ENCODE measurements at regions not wholly inside any gene's neighbourhood (a gene's known extent, or its start where the extent isn't known, plus 50 kb on each side); places are given as distances from the start of the nearest gene placed in this dataset.

- Mint-ChIP-seq H3K4me1 (ENCODE audit: unreplicated experiment) (peaks cover 4% of the 10 kb centered on the region), H3K36me3 (ENCODE audit: unreplicated experiment) (no peaks in the 10 kb centered on the region), H3K27ac (ENCODE audit: unreplicated experiment) (no peak overlapping the region), H3K9me3 (ENCODE audit: unreplicated experiment) (peaks cover 9% of the 10 kb centered on the region), H3K27me3 (ENCODE audit: unreplicated experiment) (peaks cover 8% of the 10 kb centered on the region), H3K4me3 (ENCODE audit: unreplicated experiment) (no peak overlapping the region)
- TF ChIP-seq, protein P1, sequence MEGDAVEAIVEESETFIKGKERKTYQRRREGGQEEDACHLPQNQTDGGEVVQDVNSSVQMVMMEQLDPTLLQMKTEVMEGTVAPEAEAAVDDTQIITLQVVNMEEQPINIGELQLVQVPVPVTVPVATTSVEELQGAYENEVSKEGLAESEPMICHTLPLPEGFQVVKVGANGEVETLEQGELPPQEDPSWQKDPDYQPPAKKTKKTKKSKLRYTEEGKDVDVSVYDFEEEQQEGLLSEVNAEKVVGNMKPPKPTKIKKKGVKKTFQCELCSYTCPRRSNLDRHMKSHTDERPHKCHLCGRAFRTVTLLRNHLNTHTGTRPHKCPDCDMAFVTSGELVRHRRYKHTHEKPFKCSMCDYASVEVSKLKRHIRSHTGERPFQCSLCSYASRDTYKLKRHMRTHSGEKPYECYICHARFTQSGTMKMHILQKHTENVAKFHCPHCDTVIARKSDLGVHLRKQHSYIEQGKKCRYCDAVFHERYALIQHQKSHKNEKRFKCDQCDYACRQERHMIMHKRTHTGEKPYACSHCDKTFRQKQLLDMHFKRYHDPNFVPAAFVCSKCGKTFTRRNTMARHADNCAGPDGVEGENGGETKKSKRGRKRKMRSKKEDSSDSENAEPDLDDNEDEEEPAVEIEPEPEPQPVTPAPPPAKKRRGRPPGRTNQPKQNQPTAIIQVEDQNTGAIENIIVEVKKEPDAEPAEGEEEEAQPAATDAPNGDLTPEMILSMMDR (IDR thresholded peaks at IDR 0.05) = no peak
- DNase-seq (ENCODE audit: extremely low spot score, unreplicated experiment) = no peak
Measured at GRCh38 chr2:9738535-9739496, 104.5 kb upstream of the TAF1B start.

DNA sequence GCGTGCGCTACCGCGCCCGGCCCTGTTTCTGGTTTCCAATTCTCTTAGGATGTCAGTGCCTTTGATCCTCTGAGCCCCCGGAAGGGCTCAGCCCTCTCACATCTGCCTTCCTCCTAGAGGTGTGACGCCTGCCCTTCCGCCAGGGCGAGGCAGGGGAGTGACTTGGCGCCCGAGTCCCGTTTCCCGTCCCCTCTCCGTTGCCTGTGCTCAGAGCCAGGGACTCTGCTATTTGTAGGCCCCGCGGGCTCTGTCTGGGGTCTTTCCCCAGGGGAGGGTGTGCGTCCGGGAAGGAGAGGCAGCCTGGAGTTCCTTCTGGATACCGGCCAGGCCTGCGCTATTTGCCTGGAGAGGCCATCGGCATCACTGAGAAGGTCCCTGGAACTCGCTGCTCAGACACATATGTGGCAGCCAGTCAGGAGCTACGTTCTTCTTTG, 103.7 kb upstream of the TAF1B start:
- no peak for DNase-seq (ENCODE audit: extremely low spot score, unreplicated experiment)
- Mint-ChIP-seq H3K4me3 (ENCODE audit: unreplicated experiment) (no peak overlapping the region), H3K27me3 (ENCODE audit: unreplicated experiment) (peaks cover 8% of the 10 kb centered on the region), H3K36me3 (ENCODE audit: unreplicated experiment) (no peaks in the 10 kb centered on the region), H3K4me1 (ENCODE audit: unreplicated experiment) (peaks cover 11% of the 10 kb centered on the region), H3K9me3 (ENCODE audit: unreplicated experiment) (peaks cover 9% of the 10 kb centered on the region), H3K27ac (ENCODE audit: unreplicated experiment) (no peak overlapping the region)
- TF ChIP-seq, protein P1 (IDR thresholded peaks at IDR 0.05) = no peak

- TF ChIP-seq, protein P1 (IDR thresholded peaks at IDR 0.05) = no peak
- Mint-ChIP-seq H3K4me3 (ENCODE audit: unreplicated experiment) (no peak overlapping the region), H3K9me3 (ENCODE audit: unreplicated experiment) (peaks cover under 1% of the 10 kb centered on the region), H3K27me3 (ENCODE audit: unreplicated experiment) (peaks cover 5% of the 10 kb centered on the region), H3K36me3 (ENCODE audit: unreplicated experiment) (no peaks in the 10 kb centered on the region), H3K4me1 (ENCODE audit: unreplicated experiment) (peaks cover 20% of the 10 kb centered on the region), H3K27ac (ENCODE audit: unreplicated experiment) (no peak overlapping the region)
- DNase-seq (ENCODE audit: extremely low spot score, unreplicated experiment) = no peak
Measured at GRCh38 chr2:9740382-9741073, 102.7 kb upstream of the TAF1B start.

GRCh38 chr2:9741110-9741509, 102.2 kb upstream of the TAF1B start:
- Mint-ChIP-seq H3K4me1 (ENCODE audit: unreplicated experiment) (peaks cover 20% of the 10 kb centered on the region), H3K4me3 (ENCODE audit: unreplicated experiment) (no peak overlapping the region), H3K27ac (ENCODE audit: unreplicated experiment) (no peak overlapping the region), H3K9me3 (ENCODE audit: unreplicated experiment) (no peaks in the 10 kb centered on the region), H3K27me3 (ENCODE audit: unreplicated experiment) (peaks cover 5% of the 10 kb centered on the region), H3K36me3 (ENCODE audit: unreplicated experiment) (no peaks in the 10 kb centered on the region)
- TF ChIP-seq, protein P1 (IDR thresholded peaks at IDR 0.05) = no peak
- no peak for DNase-seq (ENCODE audit: extremely low spot score, unreplicated experiment)

- Mint-ChIP-seq H3K36me3 (ENCODE audit: unreplicated experiment) (no peaks in the 10 kb centered on the region), H3K4me3 (ENCODE audit: unreplicated experiment) (no peak overlapping the region), H3K27me3 (ENCODE audit: unreplicated experiment) (peaks cover 5% of the 10 kb centered on the region), H3K4me1 (ENCODE audit: unreplicated experiment) (peaks cover 20% of the 10 kb centered on the region), H3K9me3 (ENCODE audit: unreplicated experiment) (no peaks in the 10 kb centered on the region), H3K27ac (ENCODE audit: unreplicated experiment) (no peak overlapping the region)
- no peak for DNase-seq (ENCODE audit: extremely low spot score, unreplicated experiment)
- TF ChIP-seq, protein P1 (IDR thresholded peaks at IDR 0.05) = no peak
Measured at GRCh38 chr2:9742601-9743000, 100.7 kb upstream of the TAF1B start.
